Stomach (tissue), 8 donors: ENCODE measurements at regions not wholly inside any gene's neighbourhood (a gene's known extent, or its start where the extent isn't known, plus 50 kb on each side); places are given as distances from the start of the nearest gene placed in this dataset.

Experiments
- DNase-seq, 2 donors: peaks; one replicate each; pipeline versions ENCODE4 v3.0.0 to v3.0.0-alpha.2; 2013 to 2019
- H3K27ac ChIP-seq, 5 donors: fragments of 200-600 bp in 4 of 5; sonication (generic) in 4 of 5; one replicate each; pipeline ENCODE4 v1.5.1; 2013 to 2019; ENCODE audit warnings: mild to moderate bottlenecking in 1 of 5, moderate library complexity in 1 of 5
- H3K27me3 ChIP-seq, 3 donors: fragments of 200-600 bp; sonication (generic); one replicate each; pipeline ENCODE4 v1.5.1; 2017 to 2019; ENCODE audit warnings: mixed run types in 1 of 3
- H3K36me3 ChIP-seq, 4 donors: fragments of 200-600 bp; sonication (generic); 1 replicate in 3 of 4; 2 replicates in 1 of 4; pipeline ENCODE4 v1.5.1; 2016 to 2019
- H3K4me1 ChIP-seq, 4 donors: fragments of 200-600 bp; sonication (generic); one replicate each; pipeline ENCODE4 v1.5.1; 2016 to 2019
- H3K4me3 ChIP-seq, 4 donors: fragments of 200-600 bp; sonication (generic) in 3 of 4; one replicate each; pipeline ENCODE4 v1.5.1; 2016 to 2019; ENCODE audit warnings: mild to moderate bottlenecking in 1 of 4
- H3K9me3 ChIP-seq, 4 donors: fragments of 200-600 bp; sonication (generic); one replicate each; pipeline ENCODE4 v1.5.1; 2016 to 2019
- CTCF ChIP-seq, 7 experiments: fragments of 450-650 bp in 4 of 7; fragments of 200-600 bp in 3 of 7; sonication (generic) in 3 of 7; IDR thresholded peaks; one replicate each; pipeline ENCODE4 v1.5.1; 2016 to 2019; ENCODE audit warnings: antibody characterized with exemption in 7 of 7, control low read depth in 2 of 7, mild to moderate bottlenecking in 1 of 7
- EP300 ChIP-seq: sonication (generic); formaldehyde crosslinking; IDR thresholded peaks from one replicate; pipeline ENCODE4 v1.6.1; 2017; ENCODE audit warnings: antibody characterized with exemption
- POLR2A ChIP-seq, 4 donors: fragments of 450-650 bp; IDR thresholded peaks; one replicate each; pipeline ENCODE4 v1.6.1; 2016; ENCODE audit warnings: antibody characterized with exemption in 4 of 4, control low read depth in 2 of 4, mild to moderate bottlenecking in 1 of 4, moderate library complexity in 1 of 4
- POLR2AphosphoS5 ChIP-seq, 3 donors: sonication (generic); formaldehyde crosslinking; IDR thresholded peaks; one replicate each; pipeline ENCODE4 v1.6.1; 2016; ENCODE audit warnings: antibody characterized with exemption in 3 of 3
- WGBS, 5 donors: extraction: QIAGEN DNeasy Blood & Tissue Kit in 3 of 5; methylation state at CpG; one replicate each; pipeline versions ENCODE4 v1.1.5 to v1.1.7; 2013 to 2018; 5-methylcytosine and 5-hydroxymethylcytosine counted together
- intact Hi-C: fragments of 100-400 bp; cut with DNase I; formaldehyde crosslinking; loops from one replicate; pipeline ENCODE4 v1.15.1; 2023; ENCODE audit warnings: low total_unique reads
- donor health status: healthy with polysubstance abuse.
- donor health status: Bipolar disorder and iron deficiency.
- donor health status: healthy.

- no peaks in the 10 kb centered on the region for H3K9me3 ChIP-seq
- no peak overlapping the region for H3K4me3 ChIP-seq
- intact Hi-C loops = no loop called here
- TF ChIP-seq POLR2AphosphoS5 (IDR thresholded peaks at IDR 0.05) (no peak), EP300 (no peak), POLR2A (IDR thresholded peaks at IDR 0.05) (no peak), CTCF (IDR thresholded peaks at IDR 0.05) (no peak)
- H3K27me3 ChIP-seq = no peaks in the 10 kb centered on the region
- WGBS, 5 donors = 58 to 71% (median 68%) methylated on average over 1 of the region's 1 CpG
- H3K27ac ChIP-seq = no peak overlapping the region
- no peaks in the 10 kb centered on the region for H3K4me1 ChIP-seq
- no peaks in the 10 kb centered on the region for H3K36me3 ChIP-seq
- DNase-seq = no peak
Observed at GRCh38 chrX:138765051-138765450, 53.5 kb upstream of the FGF13 start.

- intact Hi-C loops = no loop called here
- WGBS, 5 donors = 54 to 81% (median 71%) methylated on average over 3 of the region's 3 CpGs
Observed at GRCh38 chrX:138763761-138764160, 52.2 kb upstream of the FGF13 start.

GRCh38 chrX:138761380-138761779 is 49.9 kb upstream of the FGF13 start:
- H3K36me3 ChIP-seq = no peaks in the 10 kb centered on the region

More at GRCh38 chrX:138763761-138764160, 52.2 kb upstream of the FGF13 start:
- Histone ChIP-seq H3K36me3 (no peaks in the 10 kb centered on the region), H3K9me3 (no peaks in the 10 kb centered on the region), H3K4me3 (no peak overlapping the region), H3K27ac (no peak overlapping the region), H3K27me3 (no peaks in the 10 kb centered on the region), H3K4me1 (no peaks in the 10 kb centered on the region)
- no peak for DNase-seq
- no peak for TF ChIP-seq CTCF (IDR thresholded peaks at IDR 0.05)
- TF ChIP-seq POLR2AphosphoS5 (IDR thresholded peaks at IDR 0.05) = no peak
- no peak for TF ChIP-seq EP300
- no peak for TF ChIP-seq POLR2A (IDR thresholded peaks at IDR 0.05)

More at GRCh38 chrX:138761380-138761779, 49.9 kb upstream of the FGF13 start:
- TF ChIP-seq EP300 (no peak), POLR2A (IDR thresholded peaks at IDR 0.05) (no peak), POLR2AphosphoS5 (IDR thresholded peaks at IDR 0.05) (no peak), CTCF (IDR thresholded peaks at IDR 0.05) (no peak)
- Histone ChIP-seq H3K9me3 (no peaks in the 10 kb centered on the region), H3K4me1 (no peaks in the 10 kb centered on the region), H3K27ac (no peak overlapping the region), H3K4me3 (no peak overlapping the region), H3K27me3 (no peaks in the 10 kb centered on the region)
- 54 to 91% (median 82%) methylated on average over 3 of the region's 3 CpGs for WGBS, 5 donors
- intact Hi-C loops = no loop called here
- no peak for DNase-seq
